ENCODE measurements at regions not wholly inside any gene's neighbourhood (a gene's known extent, or its start where the extent isn't known, plus 50 kb on each side); places are given as distances from the start of the nearest gene placed in this dataset.
"Not testable (repeated sequence)": the region's sequence is repeated elsewhere in the genome, so short reads cannot be mapped to it uniquely, and the experiment has no call there.

GRCh38 chr21:5103880-5104561 lies 5417.4 kb upstream of the TPTE start:
- DNase-seq (ENCODE audit: low read depth in 2 of 2) = not testable (repeated sequence)

- not testable (repeated sequence) for DNase-seq (ENCODE audit: low read depth in 2 of 2)
These were observed 5416.8 kb upstream of the TPTE start for GRCh38 chr21:5104562-5104928.

DNA sequence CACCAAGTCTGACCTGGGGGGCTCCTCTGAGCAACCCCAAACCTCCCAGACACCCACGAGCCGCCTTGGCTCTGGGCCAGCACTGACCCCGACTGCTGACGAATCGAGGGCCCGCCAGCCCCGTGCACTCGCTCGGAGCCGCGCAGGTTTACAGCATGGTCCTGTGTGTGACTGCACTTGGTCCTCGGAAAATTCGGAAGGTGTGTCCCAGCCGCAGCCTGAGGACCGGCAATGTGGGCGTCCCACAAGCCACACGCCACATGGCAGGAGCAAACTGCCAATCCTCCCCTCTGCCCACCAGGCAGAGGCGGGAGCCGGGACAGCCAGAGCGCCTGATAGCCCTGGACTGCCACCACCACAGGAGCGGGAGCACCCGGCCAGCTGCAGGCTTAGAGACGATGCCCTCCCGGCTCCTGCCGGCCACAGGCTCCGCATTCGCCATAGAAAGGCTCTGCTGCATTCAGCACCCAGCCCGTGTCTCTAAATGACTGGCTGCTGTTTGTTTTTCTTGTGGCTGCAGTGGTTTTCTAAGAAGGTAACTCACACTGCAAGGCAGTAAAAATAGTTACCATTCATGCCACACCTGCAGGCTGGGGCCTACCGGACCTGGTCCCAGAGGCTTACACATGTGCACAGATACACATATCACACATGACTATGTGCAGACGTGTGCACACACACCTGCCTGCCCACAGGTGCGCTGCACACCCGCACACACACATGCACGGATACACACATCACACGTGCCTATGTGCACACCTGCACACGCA lies 5415.3 kb upstream of the TPTE start:
- not testable (repeated sequence) for DNase-seq (ENCODE audit: low read depth in 2 of 2)

DNA sequence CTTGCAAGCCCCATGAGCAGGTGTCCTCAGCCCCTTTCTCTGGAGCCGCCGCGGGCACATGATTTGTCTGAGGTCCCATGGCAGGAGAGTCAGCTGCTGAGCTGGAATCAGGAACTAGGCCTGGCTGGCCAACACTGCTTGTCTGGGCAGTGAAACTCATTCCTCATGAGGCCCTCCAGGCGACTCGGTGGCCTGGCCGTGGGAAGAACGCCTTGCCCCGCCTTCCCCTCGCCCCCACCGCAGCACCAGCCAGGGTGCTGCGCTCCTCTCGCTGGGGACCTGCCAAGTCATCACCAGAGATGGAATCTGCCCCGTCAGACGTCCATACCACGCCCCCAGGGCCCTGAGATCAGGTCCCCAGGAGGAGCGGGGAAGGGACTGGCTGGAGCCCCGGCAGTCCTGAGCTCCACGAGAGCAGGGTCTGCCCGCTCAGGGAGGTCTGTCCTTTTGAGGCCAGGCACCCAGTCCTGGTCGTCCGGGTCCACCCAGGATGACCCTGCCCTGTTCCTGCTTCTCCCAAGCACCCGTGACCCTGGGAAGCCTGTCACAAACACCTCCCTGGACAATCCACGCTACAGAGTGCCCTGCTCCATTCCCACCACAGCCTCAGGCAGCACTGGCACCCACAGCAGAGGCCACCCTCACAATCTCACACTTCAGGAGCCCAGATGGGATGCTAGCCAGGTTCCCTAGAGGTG lies 5414.5 kb upstream of the TPTE start:
- DNase-seq (ENCODE audit: low read depth in 2 of 2) = not testable (repeated sequence)

DNA sequence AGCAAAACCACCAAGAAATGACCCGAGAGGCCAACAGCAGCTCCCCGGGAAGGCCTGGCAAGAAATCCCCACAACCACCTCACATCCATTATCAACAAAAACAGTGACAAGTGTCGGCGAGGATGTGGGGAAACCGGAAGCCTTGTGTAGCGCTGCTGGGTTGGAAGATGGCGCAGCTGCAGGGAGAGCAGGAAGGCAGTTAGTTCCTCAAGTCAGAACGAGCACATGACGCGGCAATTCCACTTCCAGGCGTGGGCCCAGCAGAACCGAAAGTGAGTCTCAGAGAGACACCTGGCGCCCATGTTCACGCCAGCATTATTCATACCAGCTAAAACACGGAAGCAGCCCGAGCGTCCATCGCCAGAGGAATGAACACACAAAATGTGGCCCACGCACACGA lies 5413.7 kb upstream of the TPTE start:
- not testable (repeated sequence) for DNase-seq (ENCODE audit: low read depth in 2 of 2)

GRCh38 chr21:5108048-5108775 lies 5413.2 kb upstream of the TPTE start:
- DNase-seq (ENCODE audit: low read depth in 2 of 2) = not testable (repeated sequence)

- DNase-seq (ENCODE audit: low read depth in 2 of 2) = not testable (repeated sequence)
These were observed 5410.2 kb upstream of the TPTE start for GRCh38 chr21:5111197-5111596.

- not testable (repeated sequence) for DNase-seq (ENCODE audit: low read depth in 2 of 2)
These were observed 5408.3 kb upstream of the TPTE start for GRCh38 chr21:5113092-5113491.

GRCh38 chr21:5114468-5114867 lies 5406.9 kb upstream of the TPTE start:
- not testable (repeated sequence) for DNase-seq (ENCODE audit: low read depth in 2 of 2)

DNA sequence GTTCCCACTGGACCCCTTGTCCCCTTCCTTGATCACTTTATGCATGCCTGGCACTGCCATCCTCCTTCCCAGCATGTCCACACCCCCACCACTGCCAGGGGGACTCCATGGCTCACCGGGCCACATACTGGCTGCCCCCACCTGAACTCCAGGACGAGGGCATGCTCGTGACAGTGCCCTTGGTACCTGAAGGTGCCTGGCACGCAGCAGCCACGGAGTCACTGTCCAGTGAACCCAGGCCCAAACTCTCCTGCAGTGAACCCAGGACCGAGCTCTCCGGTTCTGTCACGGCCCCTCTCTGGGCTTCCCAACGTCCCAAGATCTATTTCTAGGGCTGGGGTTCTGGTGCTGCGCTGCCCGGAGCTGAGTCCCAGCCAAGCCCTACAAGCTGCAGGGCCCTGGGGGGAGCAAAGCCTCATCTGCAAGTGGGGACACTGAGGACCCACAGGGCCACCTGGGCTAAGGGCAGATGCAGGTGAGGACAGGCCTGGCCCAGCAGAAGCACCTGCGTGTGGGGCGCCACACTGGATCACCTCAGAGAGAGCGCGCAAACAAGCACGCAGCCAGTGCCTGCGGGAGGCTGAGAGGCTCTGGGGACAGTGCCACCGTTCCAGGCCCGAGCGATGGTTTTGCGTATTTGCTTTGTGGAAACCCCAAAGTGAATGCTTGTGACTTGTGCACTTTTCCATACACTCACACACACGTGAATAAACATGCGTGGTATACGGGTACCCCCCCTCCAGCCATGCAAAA lies 5406.3 kb upstream of the TPTE start:
- not testable (repeated sequence) for DNase-seq (ENCODE audit: low read depth in 2 of 2)

- DNase-seq (ENCODE audit: low read depth in 2 of 2) = not testable (repeated sequence)
These were observed 5405.6 kb upstream of the TPTE start for GRCh38 chr21:5115646-5116343.

- DNase-seq (ENCODE audit: low read depth in 2 of 2) = not testable (repeated sequence)
These were observed 5404.8 kb upstream of the TPTE start for GRCh38 chr21:5116344-5117123.

GRCh38 chr21:5117135-5117534 lies 5404.2 kb upstream of the TPTE start:
- not testable (repeated sequence) for DNase-seq (ENCODE audit: low read depth in 2 of 2)

DNA sequence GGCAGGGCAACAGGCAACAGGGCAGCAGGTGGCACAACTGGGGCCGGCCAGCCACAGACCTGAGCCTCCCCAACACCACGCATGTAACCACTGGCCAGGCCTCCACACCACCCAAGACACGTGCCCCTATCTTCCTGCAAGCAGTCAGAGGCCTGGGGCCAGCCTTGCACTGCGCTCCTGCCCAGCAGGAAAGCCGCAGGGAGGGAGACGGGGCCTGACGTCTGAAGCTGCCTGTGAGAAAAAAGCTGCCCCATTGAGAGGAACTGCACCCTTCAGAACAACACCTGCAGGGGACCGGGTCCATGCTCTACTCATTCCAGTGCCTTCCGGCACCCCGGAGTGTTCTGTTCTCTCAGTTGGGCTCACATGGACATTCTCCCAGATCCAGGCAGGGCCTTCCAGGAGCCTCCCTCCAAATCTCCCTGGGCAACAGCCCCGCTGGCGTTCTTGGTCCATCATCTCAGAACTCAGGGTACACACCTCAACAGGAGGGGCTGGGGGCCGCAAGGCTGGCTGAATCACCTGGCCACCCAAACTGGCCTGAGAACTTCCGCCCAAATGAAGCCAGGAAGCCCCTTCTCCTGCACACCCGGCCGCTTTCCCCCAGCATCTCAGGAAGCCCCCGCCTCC lies 5403.6 kb upstream of the TPTE start:
- DNase-seq (ENCODE audit: low read depth in 2 of 2) = not testable (repeated sequence)

DNA sequence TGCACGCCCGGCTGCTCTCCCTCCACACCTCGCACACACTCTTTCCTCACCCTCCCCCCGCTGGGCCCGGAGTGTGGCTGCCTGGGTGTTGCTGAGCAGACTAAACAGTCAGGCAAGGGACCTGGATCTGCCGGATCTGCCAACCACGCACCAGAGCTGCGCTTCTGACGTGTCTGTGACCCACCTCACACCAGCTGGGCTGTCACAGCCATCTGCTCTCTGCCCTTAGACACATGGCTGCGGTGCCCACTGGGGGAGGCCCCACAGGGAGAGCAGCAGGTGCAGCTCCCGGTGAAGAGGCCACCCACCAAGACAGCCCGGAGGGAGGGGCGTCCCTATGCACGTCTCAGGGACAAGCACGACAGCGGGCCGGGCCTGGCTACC lies 5403.1 kb upstream of the TPTE start:
- DNase-seq (ENCODE audit: low read depth in 2 of 2) = not testable (repeated sequence)

- DNase-seq (ENCODE audit: low read depth in 2 of 2) = not testable (repeated sequence)
These were observed 5402.2 kb upstream of the TPTE start for GRCh38 chr21:5119179-5119578.

- not testable (repeated sequence) for DNase-seq (ENCODE audit: low read depth in 2 of 2)
These were observed 5400.0 kb upstream of the TPTE start for GRCh38 chr21:5121399-5121798.

GRCh38 chr21:5121849-5122248 lies 5399.5 kb upstream of the TPTE start:
- not testable (repeated sequence) for DNase-seq (ENCODE audit: low read depth in 2 of 2)

GRCh38 chr21:5123655-5124054 lies 5397.7 kb upstream of the TPTE start:
- not testable (repeated sequence) for DNase-seq (ENCODE audit: low read depth in 2 of 2)
